HG02943 (cell line): ENCODE measurements at regions not wholly inside any gene's neighbourhood (a gene's known extent, or its start where the extent isn't known, plus 50 kb on each side); places are given as distances from the start of the nearest gene placed in this dataset.
"Not testable (repeated sequence)": the region's sequence is repeated elsewhere in the genome, so short reads cannot be mapped to it uniquely, and the experiment has no call there.

ENCODE experiments used
- ATAC-seq: cut with Tn5 transposase; IDR thresholded peaks from one replicate; pipeline ENCODE4 v1.9.1; 2021; ENCODE audit warnings: mild to moderate bottlenecking, low read depth, moderate library complexity; ENCODE audit not compliant: unreplicated experiment

DNA sequence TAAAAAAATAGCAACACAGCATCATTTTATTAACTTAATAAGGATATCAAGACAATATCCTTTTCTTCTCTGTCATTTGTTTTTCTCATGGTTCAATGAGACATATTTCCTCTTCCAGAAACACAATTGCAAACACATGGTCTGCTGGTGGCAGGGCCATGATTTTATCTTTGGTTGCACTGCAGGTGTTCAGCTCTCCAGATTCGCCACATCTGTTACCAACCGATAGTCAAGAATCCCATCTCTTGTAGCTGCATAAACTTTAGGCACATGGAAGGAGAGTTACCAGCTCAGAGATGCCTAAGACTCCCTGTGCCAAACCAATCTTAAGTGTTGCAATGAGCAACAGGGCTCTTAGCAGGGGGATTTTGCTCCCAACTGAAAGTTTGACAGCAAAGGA is 1303.2 kb upstream of the CELF4 start:
- ATAC-seq, result no peak

DNA sequence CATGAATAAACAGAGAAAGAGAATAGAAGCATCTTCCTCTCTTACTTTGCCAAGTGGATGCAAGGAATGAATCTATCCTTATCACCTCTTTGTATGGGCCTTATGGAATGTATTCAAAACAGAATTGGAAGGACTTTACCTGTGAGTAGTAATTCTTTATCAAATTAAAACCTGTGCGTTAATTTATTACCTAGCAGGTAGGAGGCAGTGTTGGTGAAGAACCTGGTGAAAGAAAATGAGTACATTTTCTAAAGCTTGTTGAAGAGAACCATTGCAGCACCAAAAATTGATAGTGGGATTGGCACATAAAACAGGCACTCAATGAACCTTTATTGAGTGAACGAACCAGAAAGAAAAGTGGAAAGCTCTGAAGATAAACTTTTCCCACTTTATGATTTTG is 1302.1 kb upstream of the CELF4 start:
- no peak for ATAC-seq

DNA sequence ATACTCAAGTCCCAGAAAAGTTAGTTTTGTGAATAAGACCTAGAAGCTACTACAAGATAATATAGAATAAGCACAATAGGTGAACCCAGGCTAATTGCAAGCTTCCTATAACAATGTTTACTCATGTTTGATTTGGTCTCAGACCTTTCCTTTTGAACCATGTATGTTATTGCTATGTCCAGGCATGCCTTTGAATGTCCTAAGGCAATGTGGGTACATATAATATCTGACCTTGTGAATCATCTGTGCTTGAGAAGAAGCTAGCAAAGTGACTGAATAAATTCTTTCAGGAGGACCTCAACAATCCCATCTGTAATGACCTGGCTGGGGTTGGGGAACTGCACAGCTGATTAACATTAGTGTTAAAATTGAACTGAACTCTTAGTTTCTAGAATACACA is 1285.9 kb upstream of the CELF4 start:
- ATAC-seq, result no peak

DNA sequence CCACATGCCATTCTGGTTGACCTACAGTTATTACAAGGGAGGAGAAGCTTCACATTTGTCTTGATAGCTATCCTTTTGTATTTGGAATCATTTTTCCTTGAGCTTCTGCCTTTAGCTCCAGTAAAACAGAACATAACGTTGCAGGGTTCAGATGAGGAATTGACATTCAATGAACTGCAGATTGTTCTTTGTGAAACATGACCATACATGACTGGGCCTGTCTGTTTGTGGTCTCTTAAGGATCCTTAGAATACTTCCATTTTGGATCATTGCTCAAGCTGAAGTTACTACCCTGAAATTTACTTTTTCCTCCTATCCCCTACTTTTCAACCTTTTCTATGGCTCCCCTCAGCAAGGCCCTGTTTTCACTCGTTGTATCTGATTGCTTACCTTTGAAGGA is 1281.7 kb upstream of the CELF4 start:
- no peak for ATAC-seq

DNA sequence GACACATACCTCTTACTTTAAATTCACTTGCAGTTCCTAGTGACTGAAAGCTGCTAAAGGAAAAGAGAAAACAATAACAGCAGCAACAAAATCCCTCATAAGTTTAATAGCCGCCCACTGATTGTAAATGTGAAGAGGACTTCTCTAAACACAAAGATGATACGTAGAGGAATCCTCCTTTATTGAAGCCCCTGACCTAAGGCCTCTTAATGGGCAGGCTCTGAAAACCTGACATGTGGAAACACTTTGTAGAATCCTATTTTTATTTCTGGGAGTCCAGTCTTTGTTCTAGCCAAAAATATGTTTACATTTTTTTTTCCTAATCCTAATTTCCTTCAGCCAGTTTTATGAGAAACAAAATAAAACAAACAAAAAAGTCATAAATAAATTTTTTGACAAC is 1277.7 kb upstream of the CELF4 start:
- ATAC-seq, result no peak

DNA sequence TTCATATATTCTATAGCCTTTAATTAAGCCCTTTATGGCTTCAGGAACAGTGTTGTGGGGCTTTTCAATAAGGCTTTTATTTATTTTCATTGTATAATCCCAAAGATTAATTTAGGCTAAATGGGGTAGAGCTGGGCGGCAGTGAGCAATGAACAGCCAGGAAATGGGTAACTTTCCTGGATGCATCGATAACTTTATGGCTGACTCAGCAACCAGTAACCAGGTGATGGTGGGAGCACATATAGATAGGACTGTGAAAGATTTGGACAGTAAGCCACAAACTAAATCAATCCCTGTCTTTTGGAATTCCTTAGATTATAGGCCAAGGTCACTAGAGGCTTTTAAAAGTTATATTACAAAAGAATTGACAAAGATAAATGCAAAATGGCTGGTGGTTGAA is 1260.6 kb upstream of the CELF4 start:
- no peak for ATAC-seq

DNA sequence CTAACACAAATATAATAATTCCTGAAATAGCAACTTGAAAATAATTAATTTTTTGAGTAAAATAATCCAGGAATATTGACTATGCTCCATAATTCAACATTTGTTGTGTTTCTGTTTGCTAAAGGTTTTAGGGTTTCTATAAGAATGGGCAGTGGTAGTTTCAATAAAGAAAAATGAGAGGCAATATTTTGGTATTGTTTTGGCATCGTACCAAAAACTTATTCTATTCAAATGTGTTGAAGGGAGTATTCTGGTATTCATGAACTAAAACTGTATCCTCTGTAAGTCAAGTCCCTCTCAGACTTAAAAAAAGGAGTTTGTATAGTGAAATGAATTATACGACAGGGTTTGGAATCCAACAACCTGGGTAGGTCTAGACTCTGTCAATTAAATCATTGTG is 1245.6 kb upstream of the CELF4 start:
- no peak for ATAC-seq

DNA sequence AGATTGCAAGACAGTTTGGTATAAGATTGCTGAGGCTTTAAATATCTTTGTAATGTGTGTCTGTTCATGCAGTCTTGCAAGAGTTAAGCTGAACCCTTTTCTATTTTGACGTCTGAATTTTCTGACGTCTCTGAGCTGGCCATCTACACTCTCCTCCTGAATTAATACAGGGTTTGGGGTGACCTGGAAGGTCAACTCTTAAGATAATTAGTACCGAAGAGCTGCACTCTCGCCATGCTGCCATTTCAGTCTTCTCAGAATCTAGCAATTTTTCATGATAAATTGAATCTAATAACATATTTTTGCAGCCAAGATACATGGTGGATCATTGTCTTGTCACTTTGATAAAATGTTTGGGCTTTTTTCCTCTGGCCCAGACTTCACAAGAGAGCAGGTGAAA is 1245.2 kb upstream of the CELF4 start:
- ATAC-seq, result no peak

DNA sequence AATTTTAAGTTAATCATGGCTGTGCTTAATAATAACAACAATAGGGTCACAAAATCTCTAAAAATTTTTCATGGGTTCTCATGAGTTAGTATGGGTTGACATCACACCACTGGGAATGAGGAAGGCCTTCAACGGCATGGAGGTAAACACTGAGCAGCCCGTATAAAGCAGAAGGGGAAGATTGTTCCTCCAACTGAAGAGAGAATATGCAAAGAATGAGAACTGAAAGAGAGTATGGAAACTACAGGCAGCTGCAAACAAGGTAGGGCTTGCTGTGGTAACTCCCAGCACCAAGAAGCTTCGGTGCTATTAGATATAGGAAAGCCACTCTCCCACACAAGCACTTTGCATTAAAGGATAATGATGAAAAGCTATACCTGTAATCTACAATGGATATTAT is 1242.3 kb upstream of the CELF4 start:
- no peak for ATAC-seq

DNA sequence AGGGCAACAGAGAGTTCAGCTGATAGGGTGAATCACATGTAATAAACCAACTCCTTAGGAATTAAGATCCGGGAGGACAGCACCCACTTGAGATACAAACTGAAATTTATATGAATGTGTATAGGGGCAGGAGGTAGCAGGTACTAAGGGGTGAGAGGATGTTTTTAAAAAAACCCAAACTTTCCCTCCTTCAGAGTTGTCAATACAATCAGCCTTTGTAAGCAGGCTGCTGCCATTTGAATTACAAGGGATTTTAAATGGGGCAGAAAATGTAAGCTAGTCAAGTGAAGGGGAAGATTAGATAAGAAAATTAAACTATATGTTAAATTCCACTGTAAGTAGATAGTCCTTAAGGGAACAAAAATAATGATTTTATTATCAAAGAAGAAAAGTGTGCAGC is 1239.7 kb upstream of the CELF4 start:
- no peak for ATAC-seq

DNA sequence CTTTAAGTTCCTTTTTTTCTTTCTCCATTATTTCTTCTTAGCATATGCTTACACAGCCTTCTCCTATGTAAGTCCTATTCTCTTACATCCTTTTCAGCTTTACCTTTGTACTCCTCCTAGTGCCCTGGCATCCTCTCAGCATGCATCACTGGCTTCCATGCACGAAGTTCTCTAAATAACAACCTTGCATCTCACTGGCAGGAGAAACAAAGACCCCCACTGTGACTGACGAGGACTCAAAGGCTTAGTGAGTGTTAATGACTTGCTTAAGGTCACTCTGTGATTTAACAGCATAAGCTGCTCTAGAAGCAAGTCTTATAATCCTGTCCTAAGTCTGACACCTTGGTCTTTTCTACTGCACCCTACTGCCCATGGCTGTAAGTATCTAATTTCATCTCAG is 1236.0 kb upstream of the CELF4 start:
- ATAC-seq, result no peak

DNA sequence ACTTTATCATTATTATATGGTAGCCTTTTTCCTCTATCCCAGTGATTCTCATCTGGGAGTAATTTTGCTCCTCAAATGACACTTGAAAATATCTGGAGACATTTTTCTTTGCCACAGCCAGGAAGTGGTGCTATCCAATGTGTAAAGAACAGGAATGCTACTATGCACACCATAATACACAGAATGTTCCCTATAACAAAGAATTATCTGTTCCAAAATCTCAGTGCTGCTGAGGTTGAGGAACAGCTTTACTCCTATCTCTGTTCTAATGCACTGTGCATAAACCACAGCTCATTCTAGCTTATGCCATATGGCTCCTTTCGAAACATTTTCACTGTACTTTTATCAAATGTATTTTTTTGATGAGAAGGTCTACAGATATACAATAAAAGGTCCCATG is 1231.2 kb upstream of the CELF4 start:
- ATAC-seq, result no peak

DNA sequence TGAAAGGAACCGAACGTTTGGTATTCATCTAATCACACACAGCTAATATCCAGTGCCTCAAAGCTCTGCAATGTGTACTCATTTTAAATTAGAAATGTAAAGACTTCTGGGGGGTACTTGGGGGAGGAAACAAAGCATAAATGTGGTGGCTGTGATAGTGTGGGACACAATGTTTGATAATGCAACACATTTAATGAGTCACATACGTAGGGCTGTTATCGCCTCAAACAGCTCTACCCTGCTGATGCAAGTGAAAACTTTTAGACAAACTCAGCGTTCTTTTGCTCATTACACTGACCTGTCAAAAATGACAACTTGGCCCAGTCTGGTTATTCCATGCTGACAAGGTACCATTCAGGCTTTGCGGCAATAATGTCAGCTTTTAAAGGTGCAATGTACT is 1227.1 kb upstream of the CELF4 start:
- no peak for ATAC-seq

DNA sequence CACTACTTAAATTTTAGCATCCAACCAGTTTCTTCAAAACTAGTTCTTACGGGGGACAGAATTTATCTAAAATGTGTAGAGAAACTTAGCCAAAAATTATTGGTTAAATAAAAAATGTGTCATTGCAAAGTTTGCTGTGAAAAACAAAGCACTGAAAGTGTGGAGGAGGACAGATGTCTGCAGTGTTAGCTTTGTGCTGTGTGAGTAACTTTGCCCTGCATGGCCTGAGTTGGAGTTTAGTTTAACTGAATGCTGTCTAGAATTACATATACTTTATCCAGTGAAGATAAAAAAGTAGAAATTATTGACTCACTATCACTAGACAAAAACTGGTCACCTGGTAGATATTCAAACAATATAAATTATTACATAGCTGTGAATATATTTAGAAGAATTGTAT is 1225.2 kb upstream of the CELF4 start:
- ATAC-seq, result no peak

DNA sequence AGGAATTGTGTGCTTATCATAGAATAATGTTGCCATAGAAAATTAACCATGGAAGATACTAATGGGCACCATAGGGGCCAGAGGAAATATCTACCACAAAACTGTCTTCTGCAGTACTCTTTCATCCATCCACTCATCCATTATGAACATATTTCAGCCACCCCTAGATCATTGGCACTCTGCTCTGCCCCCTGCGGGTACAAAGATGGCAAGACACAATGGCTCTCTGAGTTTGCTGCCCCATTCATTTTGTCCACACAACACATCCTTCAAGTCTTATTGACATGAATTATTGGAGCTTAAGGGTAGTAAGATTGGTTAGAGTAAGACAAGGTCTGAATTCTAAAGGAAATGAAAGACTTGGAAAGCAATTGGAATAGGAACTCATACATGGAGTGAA is 1224.7 kb upstream of the CELF4 start:
- no peak for ATAC-seq

DNA sequence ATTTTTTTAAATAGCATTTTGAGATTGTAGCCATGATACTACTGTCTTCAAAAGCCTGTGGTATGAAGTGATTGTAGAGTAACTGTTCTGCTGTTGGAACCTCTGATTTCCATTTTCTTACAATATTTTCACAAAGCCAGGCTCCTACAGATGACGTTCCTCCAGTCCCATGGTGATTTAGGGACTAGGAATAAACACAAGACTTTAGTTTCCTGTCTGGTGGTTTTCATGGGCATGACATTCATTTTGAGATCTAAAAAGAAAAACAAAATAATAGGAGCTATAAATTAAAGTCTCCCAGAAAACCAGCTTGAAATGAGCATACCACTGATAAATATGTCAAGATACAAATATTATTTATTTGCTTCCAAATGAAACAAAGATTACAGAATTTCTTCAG is 1223.5 kb upstream of the CELF4 start:
- ATAC-seq, result no peak

DNA sequence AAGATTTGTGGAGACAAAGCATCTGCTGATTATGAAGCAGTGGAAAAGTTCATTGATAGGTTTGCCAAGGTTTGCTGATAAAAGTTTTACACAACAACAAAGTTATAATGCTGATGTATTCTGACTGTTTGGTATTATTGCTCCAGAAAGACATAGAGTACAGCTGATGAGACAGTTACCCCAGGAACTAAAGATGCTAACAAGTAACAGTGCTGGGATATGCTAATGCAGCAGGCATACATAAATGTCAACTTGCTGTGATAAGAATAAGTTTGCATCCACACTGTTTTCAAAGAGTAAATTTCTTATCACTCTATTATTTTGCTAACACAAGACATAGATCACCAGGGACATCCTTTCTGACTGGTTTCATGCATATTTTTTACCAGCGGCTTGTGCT is 1221.3 kb upstream of the CELF4 start:
- ATAC-seq, result no peak

DNA sequence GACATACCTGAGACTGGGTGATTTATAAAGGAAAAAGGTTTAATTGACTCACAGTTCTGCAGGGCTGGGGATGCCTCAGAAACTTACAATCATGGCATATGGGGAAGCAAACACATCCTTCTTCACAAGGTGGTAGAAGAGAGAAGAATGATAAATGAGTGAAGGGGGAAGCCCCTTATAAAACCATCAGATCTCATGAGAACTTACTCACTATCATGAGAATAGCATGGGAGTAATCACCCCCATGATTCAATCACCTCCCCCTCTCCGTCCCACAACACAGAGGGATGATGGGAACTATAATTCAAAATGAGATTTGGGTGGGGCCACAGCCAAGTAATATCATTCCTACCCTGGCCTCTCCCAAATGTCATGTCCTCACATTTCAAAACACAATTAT is 1206.0 kb upstream of the CELF4 start:
- not testable (repeated sequence) for ATAC-seq

DNA sequence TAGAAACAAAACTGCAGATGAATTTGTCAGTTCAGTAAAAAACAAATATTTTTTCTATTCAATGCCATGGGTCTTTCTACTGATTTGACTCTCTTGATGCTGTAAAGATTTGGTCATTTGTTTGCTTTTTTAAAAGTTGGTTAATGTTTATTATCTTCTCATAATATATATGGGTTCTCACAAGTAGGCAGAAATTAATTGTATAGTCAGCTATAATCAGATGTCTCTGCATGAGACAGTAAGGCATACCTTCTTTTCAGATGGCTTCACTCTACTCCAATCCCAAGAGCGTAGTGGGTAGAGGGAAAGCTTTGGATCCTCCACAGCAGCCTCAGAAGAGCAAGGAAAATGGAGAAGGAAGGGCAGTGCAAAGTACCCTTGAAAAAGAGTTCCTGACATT is 1202.9 kb upstream of the CELF4 start:
- ATAC-seq, result no peak

DNA sequence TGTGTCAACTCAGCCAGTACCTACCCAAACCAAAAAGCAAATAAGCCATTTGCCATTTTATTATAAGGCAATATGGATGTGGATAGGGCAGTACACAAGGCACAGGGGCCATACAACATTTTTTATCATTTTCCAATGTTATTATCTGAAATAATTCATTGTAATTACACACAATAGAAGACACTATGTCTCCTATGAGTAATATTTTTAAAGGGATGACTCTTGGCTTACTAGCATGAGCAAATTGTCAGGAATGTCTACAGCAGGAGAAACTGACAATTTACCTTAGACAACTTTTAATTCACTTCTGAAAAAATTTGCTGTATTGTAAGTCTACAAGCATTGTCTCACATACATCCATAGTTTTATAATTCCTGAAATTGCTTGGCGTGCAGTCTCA is 1193.9 kb upstream of the CELF4 start:
- ATAC-seq, result no peak

DNA sequence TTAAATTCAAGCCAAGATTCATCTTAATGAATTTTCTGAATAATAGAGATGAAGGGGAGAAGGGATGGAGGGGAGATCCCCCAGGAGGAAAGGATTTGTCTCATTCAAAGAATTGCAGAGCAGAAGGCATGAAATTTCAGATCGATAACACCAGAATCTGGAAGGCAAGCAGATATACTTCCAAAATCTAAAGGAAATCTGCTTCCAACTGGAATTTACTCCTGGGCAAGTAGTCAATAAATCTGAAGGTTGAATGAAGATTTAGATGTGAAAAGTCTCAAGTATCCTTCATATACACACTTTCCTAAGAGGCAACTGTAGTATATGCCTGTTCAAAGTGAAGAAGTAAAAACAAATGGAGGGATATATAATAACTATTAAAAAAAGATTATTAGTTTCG is 1190.8 kb upstream of the CELF4 start:
- no peak for ATAC-seq

DNA sequence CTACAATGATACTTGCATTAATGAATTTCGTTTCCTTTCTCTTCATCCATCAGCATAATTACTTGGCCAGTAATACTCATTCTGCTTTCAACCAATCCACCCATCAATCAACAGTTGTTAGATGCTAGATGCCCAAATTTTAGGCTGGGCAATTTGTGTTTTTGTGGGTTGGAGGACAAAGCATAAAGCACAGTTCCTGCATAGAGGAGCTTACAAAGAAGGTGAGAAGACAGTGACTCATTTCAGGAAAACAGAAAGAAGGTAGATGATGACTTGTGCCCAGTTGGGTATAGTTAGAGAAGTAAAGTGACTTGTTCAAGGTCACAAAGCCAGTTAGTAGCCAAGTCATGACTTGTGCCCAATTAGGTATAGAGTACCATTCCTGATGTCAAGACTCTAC is 1186.8 kb upstream of the CELF4 start:
- ATAC-seq, result peak; percentile 77

DNA sequence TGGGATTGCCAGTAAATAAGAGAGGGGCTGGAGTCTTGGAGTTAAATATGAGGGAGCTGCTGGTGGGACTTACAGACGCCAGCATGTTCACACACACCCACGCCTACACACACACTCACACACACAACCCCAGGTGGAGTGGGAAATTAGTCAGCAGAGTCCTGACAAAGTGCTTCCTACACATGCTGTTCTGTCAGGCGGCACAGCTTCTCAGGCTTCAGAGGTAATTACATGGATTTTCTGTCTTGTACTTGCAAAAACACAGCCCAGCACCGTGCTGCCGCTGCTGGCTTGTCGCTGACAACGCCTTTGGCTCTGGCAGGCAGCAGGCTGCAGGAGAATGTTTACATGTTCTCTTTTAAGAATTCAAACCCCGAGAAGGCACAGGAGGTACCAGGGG is 1186.3 kb upstream of the CELF4 start:
- ATAC-seq, result no peak

DNA sequence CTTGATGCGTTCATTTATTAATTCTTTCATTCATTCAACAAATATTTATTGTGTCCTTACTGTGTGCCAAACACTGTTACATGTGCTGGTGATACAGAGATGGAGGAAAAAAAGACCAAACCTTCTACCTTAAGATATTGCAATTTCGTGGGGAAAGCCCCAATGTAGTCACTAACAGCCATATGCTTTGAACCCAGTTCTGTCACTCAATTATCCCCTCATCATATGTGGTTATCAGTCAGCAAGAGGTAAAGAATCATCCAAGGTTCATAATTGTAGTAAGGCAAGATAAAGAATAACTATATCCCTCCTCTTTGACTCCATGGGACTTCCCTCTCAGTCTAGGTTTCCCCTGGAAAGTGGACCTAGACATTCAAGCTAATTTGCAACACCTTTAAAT is 1185.6 kb upstream of the CELF4 start:
- ATAC-seq, result no peak
